Caki2 (cell line): ENCODE measurements at regions not wholly inside any gene's neighbourhood (a gene's known extent, or its start where the extent isn't known, plus 50 kb on each side); places are given as distances from the start of the nearest gene placed in this dataset.

Experiments
- DNase-seq: peaks from one replicate; pipeline ENCODE4 v3.0.0-alpha.2; 2015; ENCODE audit warnings: low read depth
- in situ Hi-C: cut with HindIII; loops from 2 replicates; pipeline ENCODE4 v1.10.0; 2016; ENCODE audit warnings: low sequenced_read_pairs, low pct_unique_long_range_greater_than_20kb, mixed read lengths

- DNase-seq, result no peak
- in situ Hi-C loops, result no loop called here
These were observed 428.2 kb upstream of the CTNND2 start for GRCh38 chr5:12332480-12332879.

- DNase-seq, result no peak
These were observed 426.8 kb upstream of the CTNND2 start for GRCh38 chr5:12330993-12331588.

GRCh38 chr5:12330381-12330780 is 426.1 kb upstream of the CTNND2 start:
- DNase-seq, result no peak
- in situ Hi-C loops, result no loop called here

More at GRCh38 chr5:12330993-12331588, 426.8 kb upstream of the CTNND2 start:
- in situ Hi-C loops, result no loop called here

GRCh38 chr5:12323637-12324229 is 419.5 kb upstream of the CTNND2 start:
- in situ Hi-C loops, result no loop called here
- DNase-seq, result no peak

- no peak for DNase-seq
- in situ Hi-C loops, result no loop called here
These were observed 417.8 kb upstream of the CTNND2 start for GRCh38 chr5:12322042-12322441.

GRCh38 chr5:12320331-12320730 is 416.1 kb upstream of the CTNND2 start:
- no peak for DNase-seq
- in situ Hi-C loops, result no loop called here

GRCh38 chr5:12316812-12317211 is 412.6 kb upstream of the CTNND2 start:
- in situ Hi-C loops, result no loop called here
- DNase-seq, result no peak

- in situ Hi-C loops, result no loop called here
These were observed 411.2 kb upstream of the CTNND2 start for GRCh38 chr5:12315461-12315860.

GRCh38 chr5:12313602-12314001 is 409.4 kb upstream of the CTNND2 start:
- in situ Hi-C loops, result no loop called here
- no peak for DNase-seq

More at GRCh38 chr5:12315461-12315860, 411.2 kb upstream of the CTNND2 start:
- DNase-seq, result no peak

GRCh38 chr5:12312343-12312742 is 408.1 kb upstream of the CTNND2 start:
- DNase-seq, result no peak
- in situ Hi-C loops, result no loop called here

- in situ Hi-C loops, result no loop called here
- no peak for DNase-seq
These were observed 389.9 kb upstream of the CTNND2 start for GRCh38 chr5:12294151-12294550.

GRCh38 chr5:12292610-12293204 is 388.5 kb upstream of the CTNND2 start:
- in situ Hi-C loops, result no loop called here
- no peak for DNase-seq

GRCh38 chr5:12284604-12285003 is 380.4 kb upstream of the CTNND2 start:
- in situ Hi-C loops, result no loop called here
- DNase-seq, result no peak

GRCh38 chr5:12277504-12278192 is 373.4 kb upstream of the CTNND2 start:
- in situ Hi-C loops, result no loop called here
- no peak for DNase-seq

GRCh38 chr5:12274236-12274635 is 370.0 kb upstream of the CTNND2 start:
- DNase-seq, result no peak
- in situ Hi-C loops, result no loop called here

GRCh38 chr5:12272389-12272788 is 368.1 kb upstream of the CTNND2 start:
- in situ Hi-C loops, result no loop called here
- no peak for DNase-seq

- in situ Hi-C loops, result no loop called here
- DNase-seq, result no peak
These were observed 366.7 kb upstream of the CTNND2 start for GRCh38 chr5:12270914-12271313.

- in situ Hi-C loops, result no loop called here
- DNase-seq, result no peak
These were observed 364.9 kb upstream of the CTNND2 start for GRCh38 chr5:12269164-12269563.

GRCh38 chr5:12258549-12258948 is 354.3 kb upstream of the CTNND2 start:
- DNase-seq, result no peak
- in situ Hi-C loops, result no loop called here
